B cell (primary cell): ENCODE measurements at regions not wholly inside any gene's neighbourhood (a gene's known extent, or its start where the extent isn't known, plus 50 kb on each side); places are given as distances from the start of the nearest gene placed in this dataset. TPM values are rescaled to one million over a fixed set of nuclear protein-coding genes. Genes with fewer than 3 reads are reported as not detected.

Source experiments
- ATAC-seq: fragments of 200-7000 bp; cut with Tn5 transposase; one replicate; pipeline ENCODE4 v1.10.0; 2021; ENCODE audit warnings: low read depth, mild to moderate bottlenecking, moderate number of reproducible peaks, moderate library complexity
- CTCF ChIA-PET: fragments of 350-600 bp; sonication (Branson Sonifier 250); formaldehyde crosslinking; loops from one replicate; lab custom pipeline; 2021; ENCODE audit warnings: antibody characterized with exemption, inconsistent platforms; lab: Charles Lee
- POLR2A ChIA-PET: fragments of 350-600 bp; sonication (Branson Sonifier 250); formaldehyde crosslinking; loops from one replicate; lab custom pipeline; 2021; ENCODE audit warnings: antibody characterized with exemption; lab: Charles Lee
- DNase-seq: peaks from one replicate; pipeline ENCODE4 v3.0.0; 2013
- H2AFZ ChIP-seq: 2 replicates; pipeline ENCODE4 v1.6.1; 2012; ENCODE audit warnings: mild to moderate bottlenecking, low read depth, low read length; ENCODE audit not compliant: insufficient read depth, poor library complexity, severe bottlenecking
- H3K27ac ChIP-seq, 2 donors: 1 replicate in 1 of 2; 2 replicates in 1 of 2; pipeline ENCODE4 v1.5.1; 2012 to 2013; ENCODE audit warnings: low read length in 2 of 2, mild to moderate bottlenecking in 2 of 2, moderate library complexity in 1 of 2
- H3K27me3 ChIP-seq, 4 experiments: fragments of 200-600 bp in 1 of 4; sonication (generic) in 1 of 4; replicated peaks in 1 of 4; 1 replicate in 2 of 4; 2 replicates in 2 of 4; pipeline versions ENCODE4 v1.6.1 to v1.7.0; 2013 to 2016; ENCODE audit warnings: low read length in 3 of 4, mild to moderate bottlenecking in 2 of 4, mixed read lengths in 1 of 4, moderate library complexity in 1 of 4; ENCODE audit not compliant: insufficient read depth in 4 of 4, control insufficient read depth in 3 of 4; ENCODE audit errors: control extremely low read depth in 1 of 4
- H3K36me3 ChIP-seq, 2 experiments: replicated peaks in 1 of 2; 1 replicate in 1 of 2; 2 replicates in 1 of 2; pipeline versions ENCODE4 v1.6.1 to v1.7.1; 2013; ENCODE audit warnings: low read length in 1 of 2; ENCODE audit not compliant: insufficient read depth in 2 of 2, control insufficient read depth in 1 of 2; ENCODE audit errors: control extremely low read depth in 1 of 2, extremely low read depth in 1 of 2
- H3K4me1 ChIP-seq, 2 donors: fragments of 200-600 bp in 1 of 2; sonication (generic) in 1 of 2; 1 replicate in 1 of 2; 2 replicates in 1 of 2; pipeline versions ENCODE4 v1.5.1 to v1.6.1; 2013 to 2017; ENCODE audit warnings: low read length in 2 of 2; ENCODE audit not compliant: control insufficient read depth in 2 of 2, insufficient read depth in 2 of 2
- H3K4me2 ChIP-seq: replicated peaks from 2 replicates; pipeline ENCODE3; 2012; ENCODE audit warnings: mild to moderate bottlenecking, low read depth, low read length; ENCODE audit not compliant: poor library complexity, severe bottlenecking
- H3K4me3 ChIP-seq, 5 experiments: fragments of 200-600 bp in 1 of 5; sonication (generic) in 1 of 5; 1 replicate in 3 of 5; 2 replicates in 2 of 5; pipeline versions ENCODE4 v1.5.1 to v1.7.0; 2011 to 2016; ENCODE audit warnings: low read length in 4 of 5, mild to moderate bottlenecking in 4 of 5, low read depth in 2 of 5, control low read depth in 1 of 5, moderate library complexity in 1 of 5; ENCODE audit not compliant: insufficient read depth in 1 of 5; ENCODE audit errors: control extremely low read depth in 1 of 5, extremely low read depth in 1 of 5
- H3K79me2 ChIP-seq: fragments of 200-600 bp; sonication (generic); one replicate; pipeline ENCODE4 v1.6.0; 2016; ENCODE audit warnings: low read length; ENCODE audit not compliant: control insufficient read depth, insufficient read depth
- H3K9ac ChIP-seq: fragments of 200-600 bp; sonication (generic); 2 replicates; pipeline ENCODE4 v1.6.1; 2017; ENCODE audit warnings: mild to moderate bottlenecking, low read length, moderate library complexity
- H3K9me3 ChIP-seq, 3 donors: one replicate each; pipeline versions ENCODE4 v1.6.1 to v1.7.1; 2013; ENCODE audit warnings: low read length in 2 of 3; ENCODE audit not compliant: control insufficient read depth in 2 of 3, insufficient read depth in 1 of 3; ENCODE audit errors: control extremely low read depth in 1 of 3
- H4K20me1 ChIP-seq: 2 replicates; pipeline ENCODE4 v1.6.0; 2012; ENCODE audit warnings: mild to moderate bottlenecking, low read length; ENCODE audit not compliant: insufficient read depth, control insufficient read depth, poor library complexity, severe bottlenecking
- H3K27ac Mint-ChIP-seq: one replicate; pipeline ENCODE4 v1.8.0; 2021; ENCODE audit warnings: mixed read lengths
- H3K27me3 Mint-ChIP-seq: one replicate; pipeline ENCODE4 v1.8.0; 2021; ENCODE audit warnings: mixed read lengths
- H3K4me1 Mint-ChIP-seq: one replicate; pipeline ENCODE4 v1.8.0; 2021; ENCODE audit warnings: mixed read lengths
- H3K4me3 Mint-ChIP-seq: one replicate; pipeline ENCODE4 v1.8.0; 2021; ENCODE audit warnings: mixed read lengths
- H3K9me3 Mint-ChIP-seq: one replicate; pipeline ENCODE4 v1.8.0; 2022; ENCODE audit warnings: mixed read lengths; ENCODE audit not compliant: insufficient read depth
- CTCF ChIP-seq: fragments of 200-600 bp; IDR thresholded peaks from one replicate; pipeline ENCODE4 v1.8.0; 2022; ENCODE audit warnings: antibody characterized with exemption, mild to moderate bottlenecking
- EZH2 ChIP-seq: IDR thresholded peaks from 2 replicates; pipeline ENCODE4 v1.6.1; 2012; ENCODE audit warnings: borderline replicate concordance, low read depth, mild to moderate bottlenecking, moderate library complexity, low read length; ENCODE audit not compliant: insufficient read depth, poor library complexity, severe bottlenecking
- WGBS: methylation state at CpG from one replicate; pipeline ENCODE4 v1.1.5; 2013; ENCODE audit warnings: missing lambda C conversion rate; ENCODE audit not compliant: insufficient coverage; 5-methylcytosine and 5-hydroxymethylcytosine counted together
- intact Hi-C: fragments of 100-400 bp; cut with micrococcal nuclease; formaldehyde crosslinking; loops from one replicate; pipeline ENCODE4 v1.10.0; 2022
- small RNA-seq: library from RNA; depleted of rRNA; stranded (forward); fragments of <200 nt; gene quantifications from one replicate; pipeline ENCODE3, GENCODE V24; 2012; ENCODE audit warnings: low replicate concordance, low read depth; ENCODE audit not compliant: insufficient read length

- ATAC-seq: no peak
- CTCF ChIA-PET: no interaction called here
Measured at GRCh38 chr2:186907897-186908296, 58.9 kb upstream of the ZSWIM2 start.

GRCh38 chr2:186903216-186903615 lies 54.2 kb upstream of the ZSWIM2 start:
- H3K27me3 Mint-ChIP-seq: no peaks in the 10 kb centered on the region
- ATAC-seq: no peak
- ChIA-PET CTCF (interaction anchor here (0.9 kb wide), 1 partner anchor 10 kb away, joined by 3 read pairs; no protein-coding TSS in a partner anchor), POLR2A (no interaction called here)
- H3K4me1 ChIP-seq: no peaks in the 10 kb centered on the region
- H3K4me3 ChIP-seq: no peak overlapping the region
- WGBS: no CpG with 5 or more reads among the region's 2 CpGs
- H2AFZ ChIP-seq: no peak overlapping the region
- H3K9me3 Mint-ChIP-seq: no peaks in the 10 kb centered on the region
- H3K9ac ChIP-seq: no peak overlapping the region
- no peaks in the 10 kb centered on the region for H3K27me3 ChIP-seq
- H3K4me2 ChIP-seq: no peak overlapping the region
- H4K20me1 ChIP-seq: no peaks in the 10 kb centered on the region
- no peaks in the 10 kb centered on the region for H3K36me3 ChIP-seq
- no peak overlapping the region for H3K27ac ChIP-seq
- no peaks in the 10 kb centered on the region for H3K4me1 Mint-ChIP-seq
- no peaks in the 10 kb centered on the region for H3K79me2 ChIP-seq
- H3K9me3 ChIP-seq: no peaks in the 10 kb centered on the region
- no peak for TF ChIP-seq CTCF
- no peak for TF ChIP-seq EZH2
- no peak overlapping the region for H3K4me3 Mint-ChIP-seq
- H3K27ac Mint-ChIP-seq: no peak overlapping the region
- DNase-seq: no peak
- intact Hi-C loops: no loop called here

More at GRCh38 chr2:186907897-186908296, 58.9 kb upstream of the ZSWIM2 start:
- Histone ChIP-seq H3K4me3 (no peak overlapping the region), H3K4me1 (no peaks in the 10 kb centered on the region), H3K9ac (no peak overlapping the region), H3K9me3 (no peaks in the 10 kb centered on the region), H4K20me1 (no peaks in the 10 kb centered on the region), H3K36me3 (no peaks in the 10 kb centered on the region), H2AFZ (no peak overlapping the region), H3K27me3 (no peaks in the 10 kb centered on the region), H3K27ac (no peak overlapping the region), H3K4me2 (no peak overlapping the region), H3K79me2 (no peaks in the 10 kb centered on the region)
- no peaks in the 10 kb centered on the region for H3K4me1 Mint-ChIP-seq
- POLR2A ChIA-PET: no interaction called here
- no peaks in the 10 kb centered on the region for H3K9me3 Mint-ChIP-seq
- TF ChIP-seq CTCF: no peak
- WGBS: 100% methylated on average over 1 of the region's 1 CpG
- intact Hi-C loops: no loop called here
- no peak overlapping the region for H3K4me3 Mint-ChIP-seq
- H3K27ac Mint-ChIP-seq: no peak overlapping the region
- DNase-seq: no peak
- H3K27me3 Mint-ChIP-seq: no peaks in the 10 kb centered on the region

Small RNAs in the stretch of these regions (small RNA-seq; reads per million reads assigned to genes)
- not detected for gene RN7SKP42
- not detected for gene RNU6-989P
